T-helper 2 cell (primary cell): ENCODE measurements at regions not wholly inside any gene's neighbourhood (a gene's known extent, or its start where the extent isn't known, plus 50 kb on each side); places are given as distances from the start of the nearest gene placed in this dataset.
A peak's percentile ranks its signal among the peaks of the same experiment; 100 is the strongest.

ENCODE experiments used
- DNase-seq, 5 experiments: peaks; one replicate each; pipeline versions ENCODE4 v3.0.0 to v3.0.0-alpha.2; 2012 to 2022

DNA sequence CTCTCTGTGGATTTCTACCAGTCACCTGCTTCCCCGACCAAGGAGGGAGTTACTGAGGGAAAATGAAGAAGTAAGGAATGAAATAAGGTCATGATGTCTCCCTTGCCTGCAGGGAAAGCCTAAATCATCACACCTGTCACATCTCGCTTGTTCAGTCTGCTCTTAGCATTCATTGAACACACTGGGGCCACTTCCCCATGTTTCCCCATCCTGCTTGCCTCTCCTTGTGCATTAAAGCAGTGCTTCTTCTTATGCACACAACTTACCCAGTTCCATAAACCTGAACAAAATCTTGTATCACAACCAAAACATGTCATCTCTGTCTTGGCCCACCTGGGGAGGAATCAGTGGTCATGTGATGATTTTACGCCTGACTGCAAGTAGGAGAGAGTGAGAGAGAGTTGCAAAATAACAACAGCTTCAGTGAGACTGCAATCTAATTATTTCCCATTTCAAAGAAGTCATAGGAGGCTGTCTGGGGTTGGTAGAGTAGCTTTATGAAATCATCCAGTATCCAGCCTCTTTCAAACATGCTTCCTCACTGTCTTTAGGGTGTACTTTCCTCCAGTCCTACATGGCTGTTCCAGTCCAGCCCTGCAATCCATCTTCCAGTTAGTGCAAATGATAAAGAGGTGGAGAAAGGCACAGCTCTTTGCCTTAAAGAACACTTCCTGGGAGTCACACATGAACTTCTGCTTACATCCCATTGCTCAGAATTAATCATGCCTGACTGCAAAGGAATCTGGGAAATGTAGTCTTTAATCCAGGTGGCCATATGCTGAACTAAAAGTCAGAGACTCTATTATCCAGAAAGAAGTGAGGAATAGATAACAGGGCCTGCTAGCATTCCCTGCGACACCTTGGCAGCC, 220.1 kb downstream of the HAUS1 start:
- no peak for DNase-seq

DNA sequence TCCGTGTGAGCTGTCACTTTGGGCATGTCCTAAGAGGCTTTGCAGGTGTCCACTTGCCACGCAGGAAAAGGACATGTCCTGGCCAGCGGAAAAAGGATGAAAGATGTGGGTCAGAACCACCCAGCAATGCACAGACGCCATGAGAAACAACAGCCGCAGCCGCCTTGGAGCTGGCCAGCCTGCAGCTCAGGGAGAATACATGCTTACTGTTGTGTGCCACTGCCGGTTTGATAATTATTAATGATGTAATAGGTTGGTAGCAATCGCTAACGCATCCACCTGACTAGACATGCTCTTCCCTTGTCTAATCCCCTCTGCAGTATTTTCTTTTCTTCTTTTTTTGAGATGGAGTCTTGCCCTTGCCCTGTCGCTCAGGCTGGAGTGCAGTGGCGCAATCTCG, 221.7 kb downstream of the HAUS1 start:
- no peak for DNase-seq

DNA sequence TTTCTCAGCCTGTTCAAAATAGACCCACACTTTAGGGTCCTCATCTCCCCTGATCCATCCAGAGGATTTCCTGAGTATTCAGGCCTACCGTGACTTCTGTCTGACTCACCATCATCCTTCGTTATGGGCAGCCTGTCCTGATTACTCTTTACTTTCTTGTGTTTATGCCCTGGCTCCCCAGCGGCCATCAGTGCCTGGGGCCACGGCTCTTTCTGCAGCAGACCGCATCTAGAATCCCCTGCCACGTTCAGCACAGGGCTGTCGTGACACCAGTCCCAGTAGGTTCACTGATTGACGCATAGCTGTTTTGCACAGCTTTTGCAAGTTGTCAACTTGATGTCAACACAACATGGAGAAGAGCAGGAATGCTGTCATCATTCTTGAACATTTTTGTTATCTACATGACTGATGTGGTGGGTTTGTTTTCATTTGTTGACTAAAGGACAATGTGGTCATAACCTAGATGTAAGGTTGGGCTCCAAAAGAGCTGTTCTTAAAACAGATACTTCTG, 225.6 kb downstream of the HAUS1 start:
- no peak for DNase-seq

DNA sequence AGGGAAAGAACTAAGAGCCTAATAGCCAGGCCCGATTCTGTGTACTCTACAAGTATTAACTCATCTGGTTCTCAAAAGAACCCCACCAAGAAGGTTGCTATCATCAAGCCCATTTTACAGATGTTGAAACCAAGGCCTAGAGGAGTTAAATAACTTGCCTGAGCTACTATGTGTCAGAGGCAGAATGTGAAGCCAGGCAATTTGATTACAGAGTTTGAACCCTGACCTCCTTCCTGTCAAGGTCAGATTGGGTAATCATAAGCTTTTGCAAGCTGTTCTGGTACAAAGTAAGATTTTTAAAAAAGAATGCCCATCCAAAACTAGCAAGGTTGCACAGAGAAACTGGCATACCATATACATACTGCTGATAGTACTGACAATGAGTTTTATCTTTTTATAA, 227.1 kb downstream of the HAUS1 start:
- DNase-seq = no peak

DNA sequence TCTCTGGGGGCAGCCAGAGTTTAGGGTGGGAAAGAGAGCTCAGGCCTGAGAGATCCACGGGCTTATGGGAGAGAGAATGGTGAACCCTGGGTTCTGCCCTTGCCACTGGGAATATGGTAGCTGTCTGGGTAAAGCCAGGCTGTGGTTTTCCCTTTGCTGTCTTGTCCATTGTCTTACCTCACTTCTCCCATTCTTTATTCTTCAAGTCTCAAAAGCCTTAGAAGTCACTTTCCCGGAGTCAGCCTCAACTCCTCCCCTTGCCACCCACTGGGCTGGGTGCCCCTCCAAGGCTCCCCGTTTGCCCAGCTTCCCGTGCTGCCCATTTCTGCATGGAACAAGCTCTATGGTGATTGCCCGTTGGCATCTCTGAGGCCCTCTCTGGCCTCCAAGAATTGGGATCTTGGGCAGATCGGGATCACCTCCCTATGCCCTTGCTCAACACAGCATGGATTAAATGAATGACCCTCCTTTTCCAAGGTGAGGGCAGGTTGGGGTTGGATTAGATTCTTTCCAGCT, 228.2 kb downstream of the HAUS1 start:
- no peak for DNase-seq

DNA sequence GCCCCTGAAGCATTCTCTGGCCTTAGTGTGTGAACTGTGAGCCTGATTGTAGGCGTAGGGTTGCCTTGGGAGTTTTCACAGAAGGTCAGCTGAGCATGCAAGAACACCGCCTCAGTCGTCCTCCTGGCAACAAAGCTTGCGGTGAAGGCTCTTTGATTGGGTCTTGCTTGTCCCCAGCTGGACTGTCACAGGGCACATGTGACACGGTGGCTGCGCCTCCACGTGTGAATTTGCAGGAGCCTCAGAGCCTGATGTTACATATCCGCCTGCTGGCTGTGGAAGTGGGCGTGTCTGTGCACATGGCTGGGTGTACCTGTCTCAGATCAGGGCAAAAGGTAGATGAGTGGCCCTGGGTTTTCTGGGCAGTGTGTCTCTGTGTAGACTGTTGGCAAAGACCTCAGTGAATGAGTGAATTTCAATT, 228.7 kb downstream of the HAUS1 start:
- DNase-seq = no peak

DNA sequence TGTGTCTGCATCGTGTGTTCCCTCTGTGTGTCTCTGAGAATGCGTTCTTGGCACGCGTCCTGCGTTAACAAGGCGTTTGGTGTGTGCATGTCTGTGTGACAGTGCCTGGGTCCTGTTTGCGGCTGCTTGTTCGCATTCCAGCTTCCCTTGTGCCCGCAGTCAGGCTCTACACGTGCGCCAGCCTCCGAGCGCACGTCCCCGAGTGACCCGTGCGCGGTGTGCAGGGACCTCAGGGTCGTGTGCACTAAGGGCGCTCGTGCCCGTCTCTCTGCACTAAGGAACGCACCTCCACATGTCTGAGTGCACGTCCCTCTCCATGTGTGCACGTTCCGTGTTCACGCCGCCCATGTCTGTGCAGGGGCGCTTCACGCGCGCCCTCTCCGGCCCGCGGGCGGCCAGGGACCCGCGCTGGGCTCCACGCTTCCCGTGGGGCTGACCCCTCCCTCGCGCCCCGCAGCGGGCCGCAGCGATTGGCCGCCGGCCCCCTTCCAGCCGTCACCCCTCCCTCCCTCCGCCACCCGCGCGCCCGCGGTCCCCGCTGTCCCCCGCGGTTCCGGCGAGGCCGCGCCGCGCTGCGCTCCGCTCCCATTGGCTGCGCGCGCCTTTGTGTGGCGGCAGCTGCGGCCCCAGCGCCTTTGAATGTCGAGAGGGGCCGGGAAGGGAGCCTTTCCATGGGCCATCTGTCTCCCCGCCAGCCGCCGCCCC, 229.4 kb downstream of the HAUS1 start:
- DNase-seq = peak in 1 of 5 experiments; percentile 38

DNA sequence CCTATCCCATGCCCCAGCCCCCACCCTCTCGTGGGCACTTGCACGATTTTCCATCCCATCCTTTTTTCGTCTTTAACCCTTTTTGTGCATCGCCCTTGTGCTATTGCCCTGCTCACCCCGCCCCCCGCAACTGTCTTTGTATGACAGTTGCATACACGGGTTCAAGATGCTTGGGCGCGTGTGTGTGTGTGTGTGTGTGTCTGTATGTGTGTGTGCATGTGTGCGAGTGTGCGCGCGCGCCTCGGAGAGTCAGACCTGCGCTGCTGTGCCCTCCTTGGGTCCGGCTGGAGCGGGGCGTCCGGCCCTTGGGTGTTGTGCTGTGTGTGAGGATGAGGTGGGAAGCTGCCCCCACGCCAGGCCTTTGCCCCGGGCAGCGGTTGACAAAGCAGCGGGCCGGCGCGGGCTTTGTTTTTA, 230.7 kb downstream of the HAUS1 start:
- DNase-seq = peak in 1 of 5 experiments; percentile 49

DNA sequence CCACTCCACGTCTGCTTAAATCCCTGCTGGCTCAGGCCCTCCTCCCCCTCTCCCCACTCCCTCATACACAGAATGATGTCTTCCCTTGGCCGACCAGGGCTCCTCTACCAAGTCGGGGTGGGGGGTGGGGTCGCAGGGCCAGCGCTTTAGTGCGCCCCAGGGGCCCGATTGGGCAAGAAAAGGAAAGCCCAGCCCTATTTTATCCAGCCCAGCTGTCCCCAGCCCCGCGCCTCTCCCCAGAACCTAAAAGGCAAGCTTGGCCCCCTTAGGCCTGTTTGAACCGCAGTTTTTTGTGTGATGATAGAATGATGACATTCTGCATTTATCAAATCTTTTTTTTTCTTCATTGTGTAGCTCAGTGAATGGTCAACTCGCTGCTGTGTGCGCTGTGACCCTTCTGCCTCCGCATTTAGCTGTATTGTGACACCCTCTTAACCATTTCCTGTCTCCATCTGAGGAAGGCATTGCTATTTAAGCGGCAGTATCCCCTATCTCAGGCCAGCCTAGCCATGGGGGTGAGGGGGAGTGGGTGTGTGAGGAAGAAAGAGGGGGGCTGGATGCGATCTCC, 231.4 kb downstream of the HAUS1 start:
- DNase-seq = no peak

DNA sequence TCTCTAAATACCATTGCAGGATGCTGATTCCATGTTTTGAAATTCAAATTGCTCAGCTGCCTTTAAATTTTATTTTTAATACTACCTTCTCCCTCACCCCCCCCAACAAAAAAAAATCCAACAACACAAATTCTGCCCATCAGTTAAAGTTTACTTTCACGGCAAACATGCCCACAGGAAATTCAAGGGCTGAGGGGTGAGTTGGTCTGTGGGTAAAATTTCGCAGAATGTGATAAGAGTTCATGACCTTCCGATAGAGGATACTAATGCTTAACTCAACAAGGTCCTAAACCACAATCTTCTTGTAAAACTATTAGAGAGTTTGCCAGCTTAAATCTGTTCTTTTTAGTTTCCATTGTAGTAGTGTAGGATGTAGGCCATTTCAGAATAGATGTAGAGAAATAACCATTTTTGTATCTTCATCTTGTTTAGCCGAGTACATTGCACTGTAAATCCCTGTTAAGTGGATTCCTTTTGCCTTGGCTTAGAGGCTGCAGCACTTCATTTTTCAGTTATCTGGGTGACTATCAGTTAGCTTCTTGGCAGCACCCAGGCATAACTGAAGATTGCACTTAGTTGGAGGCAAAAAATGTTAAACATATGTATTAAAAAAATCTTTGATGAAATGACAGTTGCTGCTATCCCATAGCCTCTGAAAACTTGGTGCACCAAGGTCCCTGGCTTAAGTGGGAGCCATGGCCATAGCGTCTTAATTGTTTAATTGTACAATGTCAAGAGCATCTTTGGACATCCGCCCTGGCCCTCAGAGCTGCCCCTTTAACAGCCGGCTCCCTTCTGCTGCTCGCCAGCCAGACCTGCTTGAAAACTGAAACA, 232.3 kb downstream of the HAUS1 start:
- DNase-seq = peak in 1 of 5 experiments; percentile 18

DNA sequence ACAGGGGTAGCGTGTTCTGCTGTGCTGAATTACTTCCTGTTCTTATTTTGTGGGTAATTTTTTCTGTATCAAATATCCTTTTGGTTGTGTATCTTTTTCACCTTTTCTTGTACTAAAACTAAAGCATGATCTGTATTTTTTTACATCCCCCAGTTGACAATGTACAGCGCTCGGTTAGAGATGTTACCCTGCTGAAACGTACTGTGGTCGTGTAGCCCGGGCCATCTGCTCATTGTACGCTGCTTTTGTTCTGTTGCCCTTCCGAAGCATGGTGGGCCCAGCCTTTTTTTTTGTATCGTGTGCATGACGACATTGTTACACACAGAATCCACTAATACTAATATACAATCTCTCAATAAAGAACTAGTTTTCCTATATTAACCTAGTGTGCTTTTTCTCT, 233.1 kb downstream of the HAUS1 start:
- no peak for DNase-seq

DNA sequence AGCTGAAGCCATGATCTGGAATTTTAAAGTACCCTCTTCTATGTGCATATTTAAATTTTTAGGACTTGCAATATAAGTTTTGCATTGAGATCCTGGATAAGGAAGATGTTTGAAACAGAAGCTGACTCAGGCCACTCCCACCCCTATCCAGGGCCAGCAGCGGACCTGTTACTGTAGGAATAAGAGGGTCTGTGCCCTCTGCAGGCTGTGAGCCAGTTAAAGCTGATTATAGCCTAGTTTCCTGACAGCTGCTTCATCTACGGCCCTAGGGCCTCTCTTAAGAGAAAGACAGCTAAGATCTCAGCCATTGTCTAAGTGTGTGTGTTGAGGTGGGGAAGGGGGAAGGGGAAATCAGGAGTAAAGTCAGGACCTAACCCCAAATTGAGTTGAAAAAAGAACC, 234.0 kb downstream of the HAUS1 start:
- no peak for DNase-seq

DNA sequence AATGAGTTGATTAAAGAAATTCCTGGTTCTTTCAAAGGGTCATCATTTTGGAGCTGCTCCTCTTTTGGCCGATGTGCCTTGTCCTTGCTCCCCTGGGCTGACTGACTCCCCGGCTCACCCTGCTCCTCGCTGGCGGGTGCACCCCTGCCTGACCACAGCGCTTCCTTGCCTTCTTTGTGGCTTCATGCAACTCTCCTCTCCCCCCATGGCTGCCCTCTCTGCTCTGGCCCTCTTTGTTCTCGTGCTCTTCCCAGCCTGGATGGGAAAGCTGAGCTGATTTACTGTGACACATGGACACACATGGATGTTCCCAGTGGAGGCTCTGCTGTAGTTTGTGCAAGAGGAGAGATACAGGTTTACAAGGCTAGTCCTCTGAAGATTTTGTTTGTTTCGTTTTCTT, 234.6 kb downstream of the HAUS1 start:
- no peak for DNase-seq

DNA sequence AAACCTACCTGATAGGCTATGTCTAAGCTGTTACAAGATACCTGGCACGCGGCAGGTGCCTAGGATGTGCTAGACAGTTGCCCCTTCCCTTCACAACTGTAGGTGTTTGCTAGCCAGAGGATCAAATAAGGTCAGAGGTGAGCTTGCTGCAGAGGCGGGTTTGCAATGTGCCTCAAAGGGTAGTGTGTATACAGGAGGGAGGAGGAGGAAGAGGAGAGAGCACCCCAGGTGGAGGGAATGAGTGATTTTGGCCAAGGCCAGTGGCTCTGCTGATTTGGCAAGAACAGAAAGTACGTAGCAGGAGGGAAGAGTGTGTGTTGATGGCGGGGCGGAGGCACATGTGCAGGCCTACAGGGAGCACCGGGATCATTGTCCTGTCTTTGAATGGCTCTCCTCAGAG, 236.5 kb downstream of the HAUS1 start:
- DNase-seq = no peak

DNA sequence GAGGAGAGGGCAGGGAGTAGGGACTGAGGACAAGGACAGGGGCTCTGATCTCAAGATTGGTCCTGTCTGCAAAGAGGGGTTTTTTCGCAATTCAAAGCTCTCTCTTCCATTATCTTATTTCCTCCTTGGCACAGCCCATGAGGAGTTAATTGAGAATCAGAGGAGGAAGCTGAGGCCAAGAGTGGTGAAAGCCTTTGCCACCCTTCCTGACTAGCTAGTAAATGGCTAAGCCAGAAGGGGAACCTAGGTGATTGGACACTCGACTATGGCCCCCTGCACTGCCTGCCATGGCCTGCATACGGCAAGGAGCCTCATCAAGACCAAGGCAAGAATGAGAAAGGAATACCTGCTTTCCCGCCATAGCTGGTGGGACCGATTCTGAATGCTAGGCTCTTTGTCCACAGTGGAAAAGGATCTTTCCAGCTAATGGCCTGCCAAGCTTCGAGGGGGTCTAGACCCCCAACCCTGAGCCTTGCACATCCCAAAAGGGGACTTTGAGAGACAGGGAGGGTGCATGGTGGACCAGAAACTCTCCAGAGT, 237.9 kb downstream of the HAUS1 start:
- DNase-seq = no peak

DNA sequence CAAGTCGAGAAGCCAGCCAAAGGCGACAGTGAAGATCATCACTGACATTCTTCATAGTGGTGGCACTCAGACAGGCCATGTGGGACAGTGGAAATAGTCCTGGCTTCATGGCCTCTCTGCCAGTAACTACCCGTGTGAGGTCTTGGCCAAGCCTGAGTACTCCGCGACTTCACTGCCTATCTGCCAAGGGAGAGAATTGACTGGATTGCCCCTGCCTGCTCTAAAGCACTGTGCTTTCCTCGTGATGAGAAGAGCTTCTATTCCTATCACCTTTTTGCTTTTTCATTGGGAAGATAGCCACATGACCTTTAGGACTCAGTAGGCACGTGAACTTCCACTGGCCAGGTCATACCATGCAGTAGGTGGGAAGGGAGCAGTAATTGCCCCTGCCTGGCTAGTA, 239.3 kb downstream of the HAUS1 start:
- DNase-seq = no peak

DNA sequence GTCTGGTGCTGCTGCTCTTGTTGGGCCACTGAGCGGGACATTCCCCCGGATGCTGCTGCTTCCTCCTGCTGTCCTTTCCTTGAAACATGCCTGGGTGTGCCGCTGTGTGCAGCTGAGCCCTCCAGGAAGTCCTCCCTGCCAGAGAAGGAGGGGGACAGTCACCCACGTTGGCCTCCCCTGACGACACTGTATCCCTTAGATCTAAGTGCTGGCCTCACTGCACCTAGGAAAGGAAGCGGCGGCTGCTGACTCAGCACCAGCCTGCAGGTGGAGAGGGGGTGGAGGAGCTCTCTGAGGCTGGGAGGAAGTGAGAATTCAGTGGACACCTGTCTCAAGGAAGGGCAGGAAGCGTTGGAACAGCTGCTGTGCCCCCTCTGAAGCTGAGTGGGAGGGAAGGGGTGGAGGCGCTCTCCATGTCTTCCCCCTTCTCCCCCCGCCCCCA, 239.8 kb downstream of the HAUS1 start:
- DNase-seq = peak in 4 of 5 experiments; percentile 8 to 65 (median 23)

DNA sequence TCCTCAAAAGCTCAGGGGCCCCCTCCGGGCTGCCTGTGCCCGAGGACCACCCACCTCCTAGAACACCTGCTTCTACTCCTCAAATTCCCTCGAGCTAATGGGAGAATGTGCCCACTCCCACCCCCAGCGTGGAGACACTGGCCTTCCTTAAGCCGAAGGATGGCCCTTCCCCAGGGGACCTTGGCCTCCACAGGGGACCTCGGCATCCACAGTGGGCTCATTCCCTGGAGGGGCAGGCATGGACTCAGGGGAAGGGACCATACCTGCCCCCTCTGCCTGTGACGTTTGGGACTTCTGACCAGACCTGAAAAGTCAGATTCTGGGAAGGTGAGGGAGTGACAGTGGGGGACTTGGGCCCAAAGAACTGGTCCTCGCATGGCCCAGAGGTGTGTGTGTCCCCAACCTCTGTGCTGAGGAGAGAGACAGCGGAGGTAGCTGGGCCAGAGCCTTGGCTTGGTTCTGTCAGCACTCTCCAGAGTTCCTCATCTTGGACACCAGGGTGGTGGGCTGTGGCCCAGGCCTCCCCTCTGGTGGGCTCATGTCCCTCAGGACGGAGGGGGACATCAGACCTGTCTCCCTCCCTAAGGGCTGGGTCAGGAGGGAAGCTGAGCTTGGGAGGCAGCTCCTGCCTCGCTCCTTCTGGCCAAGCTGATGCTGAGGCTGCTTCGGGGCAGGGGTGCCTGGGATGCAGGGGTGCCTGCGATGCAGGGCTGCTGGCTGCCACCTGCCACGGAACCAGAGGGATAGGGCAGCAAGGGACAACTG, 240.4 kb downstream of the HAUS1 start:
- DNase-seq = no peak

DNA sequence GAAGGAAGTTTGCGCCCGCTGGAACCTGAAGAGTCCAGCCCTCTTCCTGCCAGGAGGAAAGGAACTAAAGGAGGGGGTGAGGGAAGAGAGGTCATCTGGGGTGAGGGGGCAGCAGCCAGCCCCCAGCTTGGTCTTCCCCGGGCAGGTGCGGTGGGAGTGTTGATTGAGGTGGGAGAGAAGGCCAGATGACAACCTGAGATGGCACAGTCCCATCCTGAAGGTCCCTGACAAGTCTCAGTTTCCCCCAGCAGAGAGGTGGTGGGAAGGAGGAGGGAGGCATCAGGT, 240.9 kb downstream of the HAUS1 start:
- no peak for DNase-seq

DNA sequence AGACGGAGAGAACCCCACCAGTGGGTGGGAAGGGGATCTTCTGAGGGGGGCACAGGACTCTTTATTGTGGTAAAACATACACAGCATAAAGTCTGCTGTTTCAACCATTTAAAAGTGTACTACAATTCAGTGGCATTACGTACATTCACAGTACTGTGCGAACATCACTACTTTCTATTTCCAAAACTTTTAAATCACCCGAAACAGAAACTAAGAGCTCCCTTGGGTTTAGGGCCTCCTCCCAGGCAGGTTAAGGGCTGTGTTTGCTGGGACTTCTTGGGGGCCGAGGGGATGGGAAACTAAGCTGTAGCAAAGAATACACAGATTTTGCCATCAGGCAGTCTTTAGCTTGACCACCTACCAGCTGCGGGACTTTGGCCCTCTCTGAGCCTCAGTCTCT, 242.0 kb downstream of the HAUS1 start:
- DNase-seq = no peak

DNA sequence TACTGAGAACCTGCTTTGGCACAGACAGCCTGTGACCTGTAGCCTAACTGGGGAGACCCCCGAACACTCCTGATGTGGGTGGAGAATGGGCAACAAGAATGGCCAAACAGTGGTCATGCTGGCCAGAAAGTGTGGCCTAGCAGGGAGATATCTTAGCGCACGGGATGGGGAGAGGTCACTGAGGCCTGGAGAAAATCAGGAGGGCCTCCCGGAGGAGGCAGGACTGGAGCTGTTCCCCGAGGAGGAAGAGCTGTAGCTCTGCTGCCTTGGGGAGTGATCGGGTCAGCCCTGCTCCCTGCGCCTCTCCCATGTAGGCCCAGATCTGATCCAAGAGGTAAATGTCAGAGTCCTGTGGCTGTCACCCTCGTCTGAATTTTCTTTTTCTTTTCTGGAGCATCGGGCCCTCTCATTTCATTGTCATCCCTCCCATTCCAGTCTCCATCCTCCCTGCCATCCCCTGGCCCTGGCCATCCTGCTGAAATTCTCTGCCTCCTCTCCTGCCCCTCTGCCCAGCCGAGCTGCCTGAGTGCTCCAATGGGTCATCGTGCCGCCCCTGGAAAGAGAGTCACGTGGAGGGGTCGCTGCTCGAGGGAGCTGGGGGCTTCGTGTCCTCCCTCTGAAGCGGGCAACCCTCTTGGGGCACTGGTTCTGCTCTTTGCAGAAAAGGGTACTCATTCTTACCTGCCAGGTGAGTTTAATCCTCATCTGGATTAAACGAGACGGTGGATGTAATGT, 242.9 kb downstream of the HAUS1 start:
- no peak for DNase-seq
